HEK293 (cell line): ENCODE measurements at regions not wholly inside any gene's neighbourhood (a gene's known extent, or its start where the extent isn't known, plus 50 kb on each side); places are given as distances from the start of the nearest gene placed in this dataset.

Source experiments
- CTCF ChIA-PET: fragments of 350-600 bp; formaldehyde crosslinking; extraction: SDS; loops from one replicate; lab custom pipeline; 2021; ENCODE audit warnings: antibody characterized with exemption; lab: Yijun Ruan, JAX
- POLR2A ChIA-PET: fragments of 300-600 bp; formaldehyde crosslinking; extraction: SDS; loops from one replicate; lab custom pipeline; 2020; ENCODE audit warnings: antibody characterized with exemption, inconsistent platforms; lab: Yijun Ruan, JAX
- H3K27ac ChIP-seq: fragments of 200-500 bp; sonication (Bioruptor generic); 2 replicates; pipeline ENCODE4 v1.5.1; 2014; ENCODE audit warnings: low read depth, low read length, control low read depth, inconsistent platforms; ENCODE audit errors: extremely low read depth
- H3K36me3 ChIP-seq, 2 experiments: fragments of 200-500 bp in 1 of 2; sonication (Bioruptor generic) in 1 of 2; 1 replicate in 1 of 2; 2 replicates in 1 of 2; pipeline ENCODE4 v1.5.1; 2014 to 2017; ENCODE audit warnings: inconsistent platforms in 2 of 2, low read length in 2 of 2; ENCODE audit not compliant: control insufficient read depth in 2 of 2, insufficient read depth in 1 of 2
- H3K4me1 ChIP-seq: fragments of 200-500 bp; sonication (Bioruptor generic); 2 replicates; pipeline ENCODE4 v1.5.1; 2014; ENCODE audit warnings: mild to moderate bottlenecking, low read length, inconsistent platforms; ENCODE audit not compliant: control insufficient read depth, insufficient read depth
- H3K4me3 ChIP-seq: 2 replicates; pipeline ENCODE4 v1.5.1; 2011; ENCODE audit warnings: low read depth, mild to moderate bottlenecking, control low read depth, low read length, moderate library complexity
- H3K9me3 ChIP-seq: fragments of 200-500 bp; sonication (Bioruptor generic); 2 replicates; pipeline ENCODE4 v1.5.1; 2014; ENCODE audit warnings: low read depth, low read length, inconsistent platforms; ENCODE audit not compliant: control insufficient read depth, insufficient read depth
- CTCF ChIP-seq: fragments of 450-650 bp; formaldehyde crosslinking; IDR thresholded peaks from 2 replicates; pipeline ENCODE4 v1.5.1; 2016; ENCODE audit warnings: missing biosample characterization, missing genetic modification characterization
- HOXD13 ChIP-seq: sonication (generic); formaldehyde crosslinking; IDR thresholded peaks from 2 replicates; pipeline ENCODE4 v1.8.0; 2022; ENCODE audit warnings: missing genetic modification reagents, borderline replicate concordance
- KLF10 ChIP-seq: fragments of 450-650 bp; IDR thresholded peaks from 2 replicates; pipeline ENCODE4 v1.5.1; 2018; ENCODE audit warnings: missing biosample characterization, mild to moderate bottlenecking, missing genetic modification characterization
- PATZ1 ChIP-seq: fragments of 450-650 bp; formaldehyde crosslinking; IDR thresholded peaks from 2 replicates; pipeline ENCODE4 v1.5.1; 2016; ENCODE audit warnings: missing biosample characterization, missing genetic modification characterization
- PRDM6 ChIP-seq: fragments of 450-650 bp; formaldehyde crosslinking; IDR thresholded peaks from 2 replicates; pipeline ENCODE4 v1.5.1; 2017; ENCODE audit warnings: missing biosample characterization, missing genetic modification characterization
- TRIM28 ChIP-seq: IDR thresholded peaks from 2 replicates; pipeline ENCODE4 v1.6.1; 2011; ENCODE audit warnings: low read length, control low read depth, borderline replicate concordance
- ZBTB49 ChIP-seq: fragments of 450-650 bp; formaldehyde crosslinking; IDR thresholded peaks from 2 replicates; pipeline ENCODE4 v1.5.1; 2016; ENCODE audit warnings: missing biosample characterization, missing genetic modification characterization, low read depth
- ZNF155 ChIP-seq: fragments of 450-650 bp; formaldehyde crosslinking; IDR thresholded peaks from 2 replicates; pipeline ENCODE4 v1.5.1; 2016; ENCODE audit warnings: missing biosample characterization, missing genetic modification characterization
- ZNF19 ChIP-seq: fragments of 450-650 bp; formaldehyde crosslinking; IDR thresholded peaks from 2 replicates; pipeline ENCODE4; 2016; ENCODE audit warnings: missing biosample characterization, missing genetic modification characterization, low read depth
- ZNF221 ChIP-seq: fragments of 450-650 bp; formaldehyde crosslinking; IDR thresholded peaks from 2 replicates; pipeline ENCODE4 v1.5.1; 2017; ENCODE audit warnings: missing biosample characterization, missing genetic modification characterization, borderline replicate concordance
- ZNF350 ChIP-seq: fragments of 450-650 bp; formaldehyde crosslinking; IDR thresholded peaks from 2 replicates; pipeline ENCODE4 v1.5.0; 2017; ENCODE audit warnings: missing biosample characterization, mild to moderate bottlenecking, missing genetic modification characterization
- ZNF37A ChIP-seq: fragments of 450-650 bp; IDR thresholded peaks from 2 replicates; pipeline ENCODE4 v1.5.1; 2018; ENCODE audit warnings: missing biosample characterization, missing genetic modification characterization
- ZNF391 ChIP-seq: fragments of 450-650 bp; formaldehyde crosslinking; IDR thresholded peaks from 2 replicates; pipeline ENCODE4 v1.5.1; 2016; ENCODE audit warnings: low read depth, missing biosample characterization, missing genetic modification characterization, borderline replicate concordance
- ZNF521 ChIP-seq: fragments of 450-650 bp; formaldehyde crosslinking; IDR thresholded peaks from 2 replicates; pipeline ENCODE4 v1.5.1; 2017; ENCODE audit warnings: missing biosample characterization, mild to moderate bottlenecking, missing genetic modification characterization
- ZNF548 ChIP-seq: fragments of 450-650 bp; formaldehyde crosslinking; IDR thresholded peaks from 2 replicates; pipeline ENCODE4 v1.5.1; 2016; ENCODE audit warnings: missing biosample characterization, missing genetic modification characterization
- ZNF580 ChIP-seq: fragments of 450-650 bp; formaldehyde crosslinking; IDR thresholded peaks from 2 replicates; pipeline ENCODE4 v1.5.1; 2016; ENCODE audit warnings: missing biosample characterization, missing genetic modification characterization
- ZNF600 ChIP-seq: fragments of 450-650 bp; formaldehyde crosslinking; IDR thresholded peaks from 2 replicates; pipeline ENCODE4 v1.5.1; 2016; ENCODE audit warnings: missing biosample characterization, missing genetic modification characterization
- ZNF664 ChIP-seq: fragments of 450-650 bp; formaldehyde crosslinking; IDR thresholded peaks from 2 replicates; pipeline ENCODE4 v1.5.1; 2016; ENCODE audit warnings: missing biosample characterization, missing genetic modification characterization
- ZNF670 ChIP-seq: fragments of 450-650 bp; formaldehyde crosslinking; IDR thresholded peaks from 2 replicates; pipeline ENCODE4 v1.5.1; 2016; ENCODE audit warnings: missing biosample characterization, missing genetic modification characterization, low read depth
- ZXDB ChIP-seq: fragments of 450-650 bp; formaldehyde crosslinking; IDR thresholded peaks from 2 replicates; pipeline ENCODE4 v1.5.1; 2016; ENCODE audit warnings: missing biosample characterization, missing genetic modification characterization

GRCh38 chr2:100195942-100196341, 53.6 kb upstream of the AFF3 start:
- H3K4me1 ChIP-seq, result no peaks in the 10 kb centered on the region
- H3K9me3 ChIP-seq, result no peaks in the 10 kb centered on the region
- ChIA-PET CTCF (no interaction called here), POLR2A (no interaction called here)
- no peaks in the 10 kb centered on the region for H3K36me3 ChIP-seq
- no peak overlapping the region for H3K27ac ChIP-seq
- TF ChIP-seq KLF10 (no peak), TRIM28 (no peak), ZXDB (tag by site-specific recombination) (no peak), ZNF350 (tag by site-specific recombination) (no peak), ZNF37A (tag by site-specific recombination) (no peak), ZBTB49 (tag by site-specific recombination) (no peak), ZNF155 (no peak), ZNF600 (tag by site-specific recombination) (no peak), ZNF19 (no peak), HOXD13 (CRISPR knock-in tag) (no peak)
- H3K4me3 ChIP-seq, result no peak overlapping the region

- TF ChIP-seq ZNF521 (tag by site-specific recombination) (no peak), ZNF580 (tag by site-specific recombination) (no peak), PRDM6 (tag by site-specific recombination) (no peak), CTCF (no peak), PATZ1 (tag by site-specific recombination) (no peak), ZNF548 (no peak), ZNF391 (no peak), ZNF221 (no peak), ZNF664 (tag by site-specific recombination) (no peak), ZNF670 (tag by site-specific recombination) (no peak)
- Histone ChIP-seq H3K4me3 (no peak overlapping the region), H3K27ac (no peak overlapping the region), H3K9me3 (no peaks in the 10 kb centered on the region), H3K36me3 (no peaks in the 10 kb centered on the region), H3K4me1 (no peaks in the 10 kb centered on the region)
- POLR2A ChIA-PET, result no interaction called here
- CTCF ChIA-PET, result no interaction called here
Measured at GRCh38 chr2:100194951-100195350, 52.6 kb upstream of the AFF3 start.
